Osteoblast (primary cell): ENCODE measurements at regions not wholly inside any gene's neighbourhood (a gene's known extent, or its start where the extent isn't known, plus 50 kb on each side); places are given as distances from the start of the nearest gene placed in this dataset.

ENCODE experiments used
- DNase-seq: peaks from one replicate; pipeline ENCODE4 v3.0.0; 2011; ENCODE audit warnings: low spot score, mixed read lengths; ENCODE audit not compliant: insufficient read length; ENCODE audit errors: missing footprints
- H2AFZ ChIP-seq: 2 replicates; pipeline ENCODE4 v1.6.0; 2011; ENCODE audit warnings: mild to moderate bottlenecking, low read length
- H3K27ac ChIP-seq: 2 replicates; pipeline ENCODE4 v1.5.1; 2011; ENCODE audit warnings: mild to moderate bottlenecking, low read depth, low read length, moderate library complexity
- H3K27me3 ChIP-seq: 2 replicates; pipeline ENCODE4 v1.6.0; 2012; ENCODE audit warnings: mild to moderate bottlenecking, control low read depth, inconsistent platforms, low read length, moderate library complexity; ENCODE audit not compliant: insufficient read depth
- H3K36me3 ChIP-seq: 2 replicates; pipeline ENCODE4 v1.5.1; 2011; ENCODE audit warnings: mild to moderate bottlenecking, low read length, control low read depth, moderate library complexity; ENCODE audit not compliant: insufficient read depth
- H3K4me1 ChIP-seq: 2 replicates; pipeline ENCODE4 v1.5.1; 2011; ENCODE audit warnings: mild to moderate bottlenecking, low read length, control low read depth, moderate library complexity; ENCODE audit not compliant: insufficient read depth
- H3K4me2 ChIP-seq: 2 replicates; pipeline ENCODE4 v1.6.0; 2011; ENCODE audit warnings: mild to moderate bottlenecking, low read length; ENCODE audit not compliant: insufficient read depth
- H3K4me3 ChIP-seq: fragments of 200-600 bp; sonication (generic); 3 replicates; pipeline ENCODE4 v1.5.1; 2012; ENCODE audit warnings: mild to moderate bottlenecking, low read length, inconsistent platforms; ENCODE audit not compliant: insufficient read depth
- H3K79me2 ChIP-seq: 2 replicates; pipeline ENCODE4 v1.6.0; 2012; ENCODE audit warnings: mild to moderate bottlenecking, low read length, control low read depth, inconsistent platforms; ENCODE audit not compliant: insufficient read depth
- H3K9me3 ChIP-seq: 2 replicates; pipeline ENCODE4 v1.5.1; 2011; ENCODE audit warnings: low read depth, low read length, control low read depth
- H4K20me1 ChIP-seq: 2 replicates; pipeline ENCODE4 v1.6.0; 2012; ENCODE audit warnings: mild to moderate bottlenecking, low read length, control low read depth; ENCODE audit not compliant: insufficient read depth
- TF ChIP-seq, protein P1 (sequence below): IDR thresholded peaks from 2 replicates; pipeline ENCODE4 v1.5.1; 2011; ENCODE audit warnings: mild to moderate bottlenecking, low read depth, low read length, moderate library complexity; ENCODE audit errors: extremely low read depth

DNA sequence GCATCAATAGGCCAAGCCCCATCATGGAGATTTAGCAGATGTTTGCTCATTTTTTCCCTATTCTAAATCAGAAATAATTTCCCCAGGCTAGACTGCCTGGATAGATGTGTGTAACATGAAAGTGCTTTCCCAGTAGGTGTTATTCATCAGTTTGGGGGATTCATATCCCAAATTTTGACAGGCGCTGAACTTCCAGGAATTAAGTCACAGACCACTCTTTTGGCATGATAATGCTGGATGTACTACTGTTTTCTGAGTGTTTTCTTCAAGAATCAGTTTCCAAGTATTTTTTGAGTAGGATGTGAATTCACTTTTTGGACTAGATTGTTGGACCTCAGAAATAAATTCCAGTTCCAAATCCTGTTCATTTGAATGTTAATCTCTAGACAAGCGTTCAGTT is 637.4 kb downstream of the REEP3 start:
- Histone ChIP-seq H2AFZ (no peak overlapping the region), H4K20me1 (no peaks in the 10 kb centered on the region), H3K79me2 (no peaks in the 10 kb centered on the region), H3K4me2 (no peak overlapping the region), H3K9me3 (no peaks in the 10 kb centered on the region), H3K27me3 (no peaks in the 10 kb centered on the region), H3K4me1 (no peaks in the 10 kb centered on the region), H3K36me3 (no peaks in the 10 kb centered on the region), H3K27ac (no peak overlapping the region), H3K4me3 (no peak overlapping the region)
- TF ChIP-seq, protein P1, sequence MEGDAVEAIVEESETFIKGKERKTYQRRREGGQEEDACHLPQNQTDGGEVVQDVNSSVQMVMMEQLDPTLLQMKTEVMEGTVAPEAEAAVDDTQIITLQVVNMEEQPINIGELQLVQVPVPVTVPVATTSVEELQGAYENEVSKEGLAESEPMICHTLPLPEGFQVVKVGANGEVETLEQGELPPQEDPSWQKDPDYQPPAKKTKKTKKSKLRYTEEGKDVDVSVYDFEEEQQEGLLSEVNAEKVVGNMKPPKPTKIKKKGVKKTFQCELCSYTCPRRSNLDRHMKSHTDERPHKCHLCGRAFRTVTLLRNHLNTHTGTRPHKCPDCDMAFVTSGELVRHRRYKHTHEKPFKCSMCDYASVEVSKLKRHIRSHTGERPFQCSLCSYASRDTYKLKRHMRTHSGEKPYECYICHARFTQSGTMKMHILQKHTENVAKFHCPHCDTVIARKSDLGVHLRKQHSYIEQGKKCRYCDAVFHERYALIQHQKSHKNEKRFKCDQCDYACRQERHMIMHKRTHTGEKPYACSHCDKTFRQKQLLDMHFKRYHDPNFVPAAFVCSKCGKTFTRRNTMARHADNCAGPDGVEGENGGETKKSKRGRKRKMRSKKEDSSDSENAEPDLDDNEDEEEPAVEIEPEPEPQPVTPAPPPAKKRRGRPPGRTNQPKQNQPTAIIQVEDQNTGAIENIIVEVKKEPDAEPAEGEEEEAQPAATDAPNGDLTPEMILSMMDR: no peak
- no peak for DNase-seq

DNA sequence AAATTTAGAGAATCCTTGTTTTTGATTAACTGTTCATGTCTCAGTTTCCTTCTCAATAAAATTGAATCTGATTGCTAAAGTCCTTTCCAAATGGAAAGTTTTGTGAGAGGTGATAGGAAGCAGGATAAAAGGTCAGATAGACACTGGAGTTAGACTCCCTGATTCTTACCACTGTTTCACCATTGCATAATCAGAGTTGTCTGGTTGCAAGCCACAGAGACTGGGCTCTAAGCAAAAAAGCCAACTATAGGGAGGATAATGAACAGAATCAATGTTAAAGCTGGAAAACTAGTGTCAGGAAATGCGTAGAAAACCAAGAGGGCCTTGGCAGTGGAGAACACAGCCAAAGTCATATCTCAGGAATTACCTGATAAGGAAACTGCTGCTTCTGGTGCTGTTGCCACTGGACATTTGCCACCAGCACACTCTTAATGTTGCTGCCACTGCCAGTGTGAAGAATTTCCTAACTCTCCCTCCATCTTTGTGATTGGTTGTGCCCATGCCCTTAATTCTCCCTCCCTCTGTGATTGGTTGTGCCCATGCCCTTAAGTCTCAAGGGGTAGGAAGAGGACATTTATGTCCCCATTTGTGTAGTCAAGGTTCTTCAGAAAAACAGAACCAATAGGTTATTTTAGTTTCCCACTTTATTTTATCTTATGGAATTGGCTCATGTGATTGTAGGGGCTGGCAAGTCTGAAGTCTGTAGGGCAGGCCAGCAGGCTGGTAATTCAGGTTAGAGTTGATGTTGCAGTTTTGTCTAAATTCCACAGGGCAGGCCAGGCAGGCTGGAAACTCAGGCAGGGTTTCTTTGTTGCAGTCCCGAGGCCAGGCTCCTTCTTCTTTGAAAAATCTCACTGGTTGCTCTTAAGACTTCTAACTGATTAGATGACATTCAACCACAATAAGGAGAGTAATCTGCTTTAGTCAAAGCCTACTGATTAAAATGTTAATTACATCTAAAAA is 639.0 kb downstream of the REEP3 start:
- Histone ChIP-seq H3K27me3 (no peaks in the 10 kb centered on the region), H3K4me2 (no peak overlapping the region), H3K36me3 (no peaks in the 10 kb centered on the region), H3K4me1 (no peaks in the 10 kb centered on the region), H3K27ac (no peak overlapping the region), H3K79me2 (no peaks in the 10 kb centered on the region), H3K4me3 (no peak overlapping the region), H4K20me1 (no peaks in the 10 kb centered on the region), H2AFZ (no peak overlapping the region), H3K9me3 (no peaks in the 10 kb centered on the region)
- no peak for DNase-seq
- TF ChIP-seq, protein P1: no peak

GRCh38 chr10:64170791-64171190 is 649.6 kb downstream of the REEP3 start:
- Histone ChIP-seq H3K9me3 (no peaks in the 10 kb centered on the region), H4K20me1 (no peaks in the 10 kb centered on the region), H3K27ac (no peak overlapping the region), H3K4me2 (no peak overlapping the region), H3K27me3 (no peaks in the 10 kb centered on the region), H2AFZ (no peak overlapping the region), H3K4me3 (no peak overlapping the region), H3K4me1 (no peaks in the 10 kb centered on the region), H3K79me2 (no peaks in the 10 kb centered on the region), H3K36me3 (no peaks in the 10 kb centered on the region)
- no peak for DNase-seq
- TF ChIP-seq, protein P1: no peak

- Histone ChIP-seq H3K27ac (no peak overlapping the region), H3K36me3 (no peaks in the 10 kb centered on the region), H3K9me3 (no peaks in the 10 kb centered on the region), H3K4me2 (no peak overlapping the region), H3K4me3 (no peak overlapping the region), H4K20me1 (no peaks in the 10 kb centered on the region), H3K79me2 (no peaks in the 10 kb centered on the region), H2AFZ (no peak overlapping the region), H3K4me1 (no peaks in the 10 kb centered on the region), H3K27me3 (no peaks in the 10 kb centered on the region)
- no peak for DNase-seq
- TF ChIP-seq, protein P1: no peak
Observed at GRCh38 chr10:64173826-64174225, 652.6 kb downstream of the REEP3 start.
